ENCODE measurements at regions not wholly inside any gene's neighbourhood (a gene's known extent, or its start where the extent isn't known, plus 50 kb on each side); places are given as distances from the start of the nearest gene placed in this dataset.

GRCh38 chr1:90405726-90406125, 311.4 kb downstream of the BARHL2 start:
- Histone ChIP-seq H3K27me3 (ENCODE audit: control insufficient read depth, insufficient read depth, low read length) (no peaks in the 10 kb centered on the region), H3K4me3 (ENCODE audit: low read depth, low read length) (no peak overlapping the region), H3K36me3 (ENCODE audit: control insufficient read depth, insufficient read depth, low read length) (no peaks in the 10 kb centered on the region)
- TF ChIP-seq, protein P1, sequence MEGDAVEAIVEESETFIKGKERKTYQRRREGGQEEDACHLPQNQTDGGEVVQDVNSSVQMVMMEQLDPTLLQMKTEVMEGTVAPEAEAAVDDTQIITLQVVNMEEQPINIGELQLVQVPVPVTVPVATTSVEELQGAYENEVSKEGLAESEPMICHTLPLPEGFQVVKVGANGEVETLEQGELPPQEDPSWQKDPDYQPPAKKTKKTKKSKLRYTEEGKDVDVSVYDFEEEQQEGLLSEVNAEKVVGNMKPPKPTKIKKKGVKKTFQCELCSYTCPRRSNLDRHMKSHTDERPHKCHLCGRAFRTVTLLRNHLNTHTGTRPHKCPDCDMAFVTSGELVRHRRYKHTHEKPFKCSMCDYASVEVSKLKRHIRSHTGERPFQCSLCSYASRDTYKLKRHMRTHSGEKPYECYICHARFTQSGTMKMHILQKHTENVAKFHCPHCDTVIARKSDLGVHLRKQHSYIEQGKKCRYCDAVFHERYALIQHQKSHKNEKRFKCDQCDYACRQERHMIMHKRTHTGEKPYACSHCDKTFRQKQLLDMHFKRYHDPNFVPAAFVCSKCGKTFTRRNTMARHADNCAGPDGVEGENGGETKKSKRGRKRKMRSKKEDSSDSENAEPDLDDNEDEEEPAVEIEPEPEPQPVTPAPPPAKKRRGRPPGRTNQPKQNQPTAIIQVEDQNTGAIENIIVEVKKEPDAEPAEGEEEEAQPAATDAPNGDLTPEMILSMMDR (IDR thresholded peaks at IDR 0.05; ENCODE audit: insufficient read depth, low read length, severe bottlenecking), result no peak
- FAIRE-seq (no peak), DNase-seq (ENCODE audit: low read depth) (peak; percentile 71)

GRCh38 chr1:90402893-90403849, 313.9 kb downstream of the BARHL2 start:
- H3K36me3 ChIP-seq (ENCODE audit: control insufficient read depth, insufficient read depth, low read length), result no peaks in the 10 kb centered on the region
- peak; percentile 99 for FAIRE-seq
- H3K4me3 ChIP-seq (ENCODE audit: low read depth, low read length), result no peak overlapping the region
- H3K27me3 ChIP-seq (ENCODE audit: control insufficient read depth, insufficient read depth, low read length), result no peaks in the 10 kb centered on the region
- DNase-seq (ENCODE audit: low read depth), result peak; percentile 99
- TF ChIP-seq, protein P1 (IDR thresholded peaks at IDR 0.05; ENCODE audit: insufficient read depth, low read length, severe bottlenecking), result no peak

GRCh38 chr1:90400131-90400530, 317.0 kb downstream of the BARHL2 start:
- peak; percentile 80 for DNase-seq (ENCODE audit: low read depth)
- TF ChIP-seq, protein P1 (IDR thresholded peaks at IDR 0.05; ENCODE audit: insufficient read depth, low read length, severe bottlenecking), result no peak
- Histone ChIP-seq H3K27me3 (ENCODE audit: control insufficient read depth, insufficient read depth, low read length) (no peaks in the 10 kb centered on the region), H3K36me3 (ENCODE audit: control insufficient read depth, insufficient read depth, low read length) (no peaks in the 10 kb centered on the region), H3K4me3 (ENCODE audit: low read depth, low read length) (no peak overlapping the region)
- peak; percentile 18 for FAIRE-seq

DNA sequence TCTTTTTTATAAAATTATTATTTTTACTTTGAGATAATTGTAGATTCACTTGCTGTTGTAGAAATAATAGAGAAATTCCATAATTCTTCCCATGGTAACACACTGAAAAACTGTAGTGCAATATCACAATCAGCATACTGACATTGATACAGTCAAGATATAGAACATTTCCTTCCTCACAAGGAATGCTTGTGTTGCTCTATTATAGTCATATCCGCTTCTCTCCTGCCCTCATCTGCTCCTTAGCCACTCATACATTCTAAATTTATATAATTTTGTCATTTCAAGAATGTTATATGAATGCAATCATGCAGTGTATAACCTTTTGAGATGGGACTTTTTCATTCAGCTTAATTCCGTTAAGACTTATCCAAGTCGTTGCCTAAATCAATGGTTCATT, 320.2 kb downstream of the BARHL2 start:
- no peak overlapping the region for H3K4me3 ChIP-seq (ENCODE audit: low read depth, low read length)
- FAIRE-seq (no peak), DNase-seq (ENCODE audit: low read depth) (no peak)
- no peaks in the 10 kb centered on the region for H3K27me3 ChIP-seq (ENCODE audit: control insufficient read depth, insufficient read depth, low read length)
- no peaks in the 10 kb centered on the region for H3K36me3 ChIP-seq (ENCODE audit: control insufficient read depth, insufficient read depth, low read length)
- TF ChIP-seq, protein P1 (IDR thresholded peaks at IDR 0.05; ENCODE audit: insufficient read depth, low read length, severe bottlenecking), result no peak

DNA sequence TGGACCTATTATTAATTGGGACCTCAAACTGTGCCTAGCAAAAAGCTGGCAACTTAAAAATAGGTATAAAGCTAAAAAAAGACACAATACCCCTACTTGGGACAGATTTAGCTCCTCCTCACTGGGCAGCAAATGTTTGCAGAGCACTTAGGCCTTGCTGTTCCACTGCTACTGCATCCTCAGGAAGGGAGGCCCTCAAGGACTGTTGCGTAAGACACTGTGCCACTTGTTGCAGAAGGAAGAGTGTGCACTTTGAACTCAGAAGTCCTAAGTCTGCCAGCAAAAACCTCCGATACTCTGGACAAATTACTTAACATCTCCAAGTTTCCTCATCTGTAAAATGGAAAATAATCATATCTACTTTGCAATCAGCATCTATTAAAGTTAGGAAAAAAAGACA, 322.9 kb downstream of the BARHL2 start:
- H3K27me3 ChIP-seq (ENCODE audit: control insufficient read depth, insufficient read depth, low read length), result no peaks in the 10 kb centered on the region
- no peak for DNase-seq (ENCODE audit: low read depth)
- TF ChIP-seq, protein P1 (IDR thresholded peaks at IDR 0.05; ENCODE audit: insufficient read depth, low read length, severe bottlenecking), result no peak
- H3K36me3 ChIP-seq (ENCODE audit: control insufficient read depth, insufficient read depth, low read length), result no peaks in the 10 kb centered on the region
- H3K4me3 ChIP-seq (ENCODE audit: low read depth, low read length), result no peak overlapping the region
- FAIRE-seq, result no peak
